Left ventricle myocardium superior (tissue), 1 donor: ENCODE measurements at regions not wholly inside any gene's neighbourhood (a gene's known extent, or its start where the extent isn't known, plus 50 kb on each side); places are given as distances from the start of the nearest gene placed in this dataset.
A peak's percentile ranks its signal among the peaks of the same experiment; 100 is the strongest.

Source experiments
- ATAC-seq: fragments of 200-7000 bp; cut with Tn5 transposase; one replicate; pipeline ENCODE4 v1.9.1; 2020; ENCODE audit warnings: mild to moderate bottlenecking, moderate library complexity
- DNase-seq: peaks from one replicate; pipeline ENCODE4 v3.0.0-alpha.2; 2020
- intact Hi-C: fragments of 100-400 bp; cut with micrococcal nuclease; formaldehyde crosslinking; loops from one replicate; pipeline ENCODE4 v1.11.0; 2022
- donor health status: DM: no; HTN: yes; CAD: no; lungs with severe emphysema.

DNA sequence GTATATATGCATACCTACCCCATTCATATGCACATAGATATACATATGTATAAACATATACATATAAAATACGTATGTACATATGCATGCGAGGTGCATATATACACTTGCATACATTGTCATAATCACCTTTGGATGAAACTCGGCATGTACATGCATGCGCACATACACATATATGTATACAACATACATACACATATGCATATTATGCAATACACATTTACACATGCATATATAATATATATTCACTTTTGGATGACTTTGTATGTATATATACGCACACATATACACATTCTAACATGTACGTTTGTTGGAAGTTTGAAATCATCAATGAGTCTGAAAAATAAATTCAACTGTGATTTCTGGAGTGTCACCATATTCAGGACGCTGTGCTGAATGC, 401.6 kb upstream of the TBX3 start:
- intact Hi-C loops: no loop called here
- ATAC-seq: no peak
- no peak for DNase-seq

- no peak for DNase-seq
- intact Hi-C loops: no loop called here
- no peak for ATAC-seq
Measured at GRCh38 chr12:115079760-115080159, 395.8 kb upstream of the TBX3 start.

DNA sequence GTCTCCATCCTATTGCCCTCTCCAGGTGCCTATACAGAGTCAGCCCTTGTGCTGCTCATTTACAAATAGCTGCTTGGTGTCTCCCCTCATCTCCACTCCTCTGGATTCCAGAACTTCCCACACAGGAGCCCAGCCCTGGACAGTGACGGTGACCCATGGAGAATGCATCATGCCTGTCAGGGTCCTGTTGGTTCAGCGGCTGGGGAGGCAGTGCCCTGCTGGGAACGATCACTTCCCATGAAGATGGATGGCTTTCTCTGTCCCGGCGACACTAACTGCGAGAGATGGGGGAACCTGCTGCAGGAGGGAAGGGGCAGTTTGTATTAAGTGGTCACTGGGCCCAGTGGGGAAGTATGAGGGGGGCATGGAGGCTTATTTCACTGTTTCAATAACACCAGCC, 395.0 kb upstream of the TBX3 start:
- no peak for DNase-seq
- intact Hi-C loops: no loop called here

DNA sequence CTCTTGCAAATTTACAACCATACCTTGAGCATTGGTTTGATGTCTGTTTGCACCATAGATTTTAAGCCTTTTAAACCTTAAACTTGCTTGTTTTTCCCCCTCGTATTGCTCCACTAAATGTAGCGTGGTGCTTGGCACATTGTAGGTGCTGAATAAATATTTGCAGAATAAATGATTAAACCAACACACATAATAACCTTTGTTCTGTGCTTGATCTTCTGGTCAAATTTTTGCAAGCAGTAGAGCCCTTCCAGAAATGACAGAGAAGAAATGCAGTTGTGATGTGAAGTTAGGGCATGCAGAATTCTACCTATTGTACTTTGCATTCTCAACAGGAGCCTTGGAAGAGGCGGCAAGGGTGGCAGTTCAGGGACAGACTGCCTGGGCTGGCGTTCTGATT, 394.4 kb upstream of the TBX3 start:
- intact Hi-C loops: no loop called here
- no peak for ATAC-seq
- DNase-seq: no peak

More for the DNA sequence above, 395.0 kb upstream of the TBX3 start:
- ATAC-seq: no peak

DNA sequence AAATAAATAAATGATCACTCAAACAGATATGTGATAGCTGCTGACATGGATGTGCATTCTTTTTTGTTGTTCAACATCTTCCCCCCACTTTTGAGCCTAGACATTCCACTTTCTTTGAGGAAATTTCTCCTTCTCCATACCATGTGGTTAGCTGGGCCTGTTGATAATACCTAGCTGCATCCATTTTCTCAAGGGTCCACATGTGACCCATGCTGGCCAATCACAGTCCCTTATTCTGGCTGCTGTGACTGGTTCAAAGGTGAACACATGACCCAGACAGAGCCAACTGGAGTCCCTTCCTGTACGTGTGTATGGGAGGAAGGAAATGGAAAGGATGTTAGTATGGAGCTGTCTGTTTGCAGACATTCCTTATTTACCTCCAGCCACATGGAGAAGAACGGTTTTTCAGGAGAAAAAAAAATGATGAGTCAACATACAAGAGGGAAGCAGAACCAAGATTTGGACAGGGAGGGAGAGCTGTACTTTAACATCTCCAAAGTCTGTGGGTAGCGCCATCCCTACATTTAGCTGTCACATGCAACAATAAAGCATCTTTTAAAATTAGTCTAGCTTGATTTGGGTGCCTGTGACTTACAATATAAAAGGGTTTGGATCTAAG, 391.7 kb upstream of the TBX3 start:
- DNase-seq (no peak), ATAC-seq (no peak)
- intact Hi-C loops: no loop called here

GRCh38 chr12:115074617-115075016, 390.6 kb upstream of the TBX3 start:
- intact Hi-C loops: no loop called here
- ATAC-seq (no peak), DNase-seq (no peak)

DNA sequence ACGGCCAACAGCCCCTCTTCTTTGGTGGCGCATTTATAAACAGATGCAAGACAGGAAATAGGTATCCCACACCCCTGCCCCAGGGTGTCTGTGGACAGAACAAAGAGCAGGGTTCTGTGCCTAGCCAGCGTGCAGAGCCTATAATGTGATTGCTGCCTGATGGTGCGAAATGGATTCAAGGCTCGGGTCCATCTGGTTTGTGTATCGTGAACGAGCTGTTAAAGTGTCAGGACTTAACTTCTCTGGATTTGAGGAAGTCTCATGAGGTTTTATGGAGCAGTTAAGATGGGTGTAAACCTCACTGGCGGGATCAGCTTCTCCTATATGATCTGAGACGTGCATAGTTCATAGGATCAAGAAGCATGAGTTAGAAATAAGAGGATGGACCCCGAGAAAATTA, 388.7 kb upstream of the TBX3 start:
- no peak for DNase-seq
- intact Hi-C loops: no loop called here
- ATAC-seq: no peak

DNA sequence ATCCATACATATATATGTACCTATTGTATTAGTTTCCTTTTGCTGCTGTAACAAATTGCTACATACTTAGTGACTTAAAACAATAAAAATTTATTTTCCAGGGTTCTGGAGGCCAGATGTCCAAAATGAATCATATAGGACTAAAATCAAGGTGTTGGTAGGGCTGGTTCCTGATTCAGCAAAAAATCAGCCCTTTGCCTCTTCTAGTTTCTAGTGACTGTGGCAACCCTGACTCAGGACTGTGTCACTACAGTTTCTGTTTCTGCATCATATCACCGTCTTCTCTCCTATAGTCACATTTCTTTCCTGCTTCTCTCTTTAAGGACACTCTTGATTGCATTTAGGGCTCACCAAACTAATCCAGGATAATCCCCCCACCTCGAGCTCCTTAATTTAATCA, 386.3 kb upstream of the TBX3 start:
- intact Hi-C loops: no loop called here
- ATAC-seq (no peak), DNase-seq (no peak)

DNA sequence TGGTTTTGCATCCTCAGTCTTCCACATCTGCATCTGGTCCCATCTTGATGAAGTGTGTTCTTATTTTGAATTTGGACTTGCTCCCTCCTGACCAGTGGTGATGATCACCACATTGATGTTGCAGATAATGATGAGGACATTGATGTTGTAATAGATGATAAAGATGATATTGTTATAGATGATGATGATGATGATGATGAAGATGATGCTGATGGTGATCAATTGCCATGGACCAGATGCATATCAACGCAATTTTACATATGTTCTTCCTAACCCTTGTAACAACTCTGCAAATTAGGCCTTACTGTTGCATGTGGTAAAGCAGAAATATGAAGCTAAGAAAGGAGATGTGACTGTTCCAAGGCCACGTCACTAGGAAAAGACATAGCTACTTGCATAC, 380.3 kb upstream of the TBX3 start:
- ATAC-seq (no peak), DNase-seq (no peak)
- intact Hi-C loops: no loop called here

GRCh38 chr12:115062741-115063140, 378.8 kb upstream of the TBX3 start:
- no peak for ATAC-seq
- DNase-seq: no peak
- intact Hi-C loops: no loop called here

- DNase-seq (no peak), ATAC-seq (no peak)
- intact Hi-C loops: no loop called here
Measured at GRCh38 chr12:115060477-115061168, 376.6 kb upstream of the TBX3 start.

GRCh38 chr12:115057445-115057844, 373.5 kb upstream of the TBX3 start:
- DNase-seq (no peak), ATAC-seq (no peak)
- intact Hi-C loops: no loop called here

DNA sequence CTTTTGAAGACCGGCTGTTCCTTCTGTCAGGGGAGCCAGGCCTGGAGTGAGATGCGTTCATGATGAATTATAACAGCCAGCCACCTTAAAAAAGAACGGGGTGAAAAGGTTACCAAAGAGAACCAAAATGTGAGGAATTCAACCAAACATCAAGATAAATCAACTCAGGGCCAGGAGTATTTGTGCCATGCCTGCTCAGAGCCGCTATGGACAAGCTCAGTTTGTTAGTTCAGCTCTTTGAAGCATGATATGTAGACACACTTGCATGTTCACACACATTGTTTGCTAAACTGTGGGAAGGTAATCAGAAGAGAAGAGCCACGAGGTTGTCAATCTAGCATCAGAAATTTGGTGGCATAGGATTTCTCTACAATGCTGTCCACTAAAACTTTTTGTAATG, 367.4 kb upstream of the TBX3 start:
- ATAC-seq: no peak
- intact Hi-C loops: no loop called here
- DNase-seq: no peak

- intact Hi-C loops: no loop called here
- no peak for ATAC-seq
Measured at GRCh38 chr12:115049614-115050013, 365.6 kb upstream of the TBX3 start.

DNA sequence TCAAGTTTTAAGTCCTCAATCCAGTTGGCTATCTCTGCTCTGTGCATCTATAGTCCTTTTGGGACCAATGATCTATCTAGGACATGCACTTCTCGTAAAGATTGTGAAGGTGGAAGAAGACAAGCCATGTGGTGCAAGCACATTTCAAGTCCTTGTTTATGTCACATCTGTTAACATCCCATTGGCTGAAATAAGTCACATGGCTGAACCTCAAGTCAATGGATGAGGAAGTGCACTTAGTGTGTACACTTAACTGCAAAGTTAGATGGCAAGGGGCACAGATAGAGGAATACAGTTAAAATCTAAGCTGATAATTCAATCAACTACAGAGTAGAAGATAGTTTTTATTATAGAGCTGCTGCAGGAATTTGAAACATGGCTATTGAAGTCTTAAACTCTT, 362.8 kb upstream of the TBX3 start:
- no peak for DNase-seq
- ATAC-seq: no peak
- intact Hi-C loops: no loop called here

More at GRCh38 chr12:115049614-115050013, 365.6 kb upstream of the TBX3 start:
- DNase-seq: no peak

- DNase-seq (no peak), ATAC-seq (no peak)
- intact Hi-C loops: no loop called here
Measured at GRCh38 chr12:115044073-115044472, 360.1 kb upstream of the TBX3 start.

GRCh38 chr12:115043079-115043478, 359.1 kb upstream of the TBX3 start:
- intact Hi-C loops: no loop called here
- DNase-seq (no peak), ATAC-seq (no peak)

GRCh38 chr12:115042341-115042740, 358.4 kb upstream of the TBX3 start:
- no peak for ATAC-seq
- no peak for DNase-seq
- intact Hi-C loops: no loop called here

GRCh38 chr12:115037830-115038229, 353.9 kb upstream of the TBX3 start:
- intact Hi-C loops: no loop called here
- ATAC-seq: peak; percentile 36

GRCh38 chr12:115035535-115036107, 351.6 kb upstream of the TBX3 start:
- ATAC-seq (peak; percentile 52), DNase-seq (no peak)
- intact Hi-C loops: no loop called here

More at GRCh38 chr12:115037830-115038229, 353.9 kb upstream of the TBX3 start:
- DNase-seq: no peak

DNA sequence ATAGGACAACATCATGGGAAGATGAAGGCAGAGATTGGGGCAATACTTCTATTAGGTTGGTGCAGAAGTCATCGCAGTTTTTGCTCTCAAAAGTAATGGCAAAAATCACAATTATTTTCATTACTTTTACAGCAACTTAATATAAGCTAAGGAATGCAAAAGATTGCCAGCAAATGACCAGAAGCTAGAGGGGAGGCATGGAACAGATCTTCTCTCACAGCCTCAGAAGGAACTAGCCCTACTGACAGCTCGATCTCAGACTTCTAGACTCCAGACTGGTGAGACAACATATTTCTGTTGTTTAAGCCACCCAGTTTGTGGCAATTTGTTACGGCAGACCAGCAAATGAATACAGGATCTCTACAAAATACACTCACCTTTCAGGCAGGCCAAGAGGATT, 348.5 kb upstream of the TBX3 start:
- DNase-seq (no peak), ATAC-seq (no peak)
- intact Hi-C loops: no loop called here
